Omental fat pad (tissue), 3 donors: ENCODE measurements at regions not wholly inside any gene's neighbourhood (a gene's known extent, or its start where the extent isn't known, plus 50 kb on each side); places are given as distances from the start of the nearest gene placed in this dataset.

ENCODE experiments used
- ATAC-seq: fragments of 150-250 bp; one replicate; pipeline ENCODE4 v1.9.1; 2016; ENCODE audit warnings: mild to moderate bottlenecking, moderate library complexity; ENCODE audit not compliant: low FRiP score
- DNase-seq: peaks from one replicate; pipeline ENCODE4 v3.0.0-alpha.2; 2019; ENCODE audit warnings: low spot score
- TF ChIP-seq, protein P1 (sequence below), 3 donors: fragments of 450-650 bp; IDR thresholded peaks; one replicate each; pipeline ENCODE4 v1.5.1; 2016 to 2017; ENCODE audit warnings: antibody characterized with exemption in 3 of 3, mild to moderate bottlenecking in 3 of 3, moderate library complexity in 2 of 3

DNA sequence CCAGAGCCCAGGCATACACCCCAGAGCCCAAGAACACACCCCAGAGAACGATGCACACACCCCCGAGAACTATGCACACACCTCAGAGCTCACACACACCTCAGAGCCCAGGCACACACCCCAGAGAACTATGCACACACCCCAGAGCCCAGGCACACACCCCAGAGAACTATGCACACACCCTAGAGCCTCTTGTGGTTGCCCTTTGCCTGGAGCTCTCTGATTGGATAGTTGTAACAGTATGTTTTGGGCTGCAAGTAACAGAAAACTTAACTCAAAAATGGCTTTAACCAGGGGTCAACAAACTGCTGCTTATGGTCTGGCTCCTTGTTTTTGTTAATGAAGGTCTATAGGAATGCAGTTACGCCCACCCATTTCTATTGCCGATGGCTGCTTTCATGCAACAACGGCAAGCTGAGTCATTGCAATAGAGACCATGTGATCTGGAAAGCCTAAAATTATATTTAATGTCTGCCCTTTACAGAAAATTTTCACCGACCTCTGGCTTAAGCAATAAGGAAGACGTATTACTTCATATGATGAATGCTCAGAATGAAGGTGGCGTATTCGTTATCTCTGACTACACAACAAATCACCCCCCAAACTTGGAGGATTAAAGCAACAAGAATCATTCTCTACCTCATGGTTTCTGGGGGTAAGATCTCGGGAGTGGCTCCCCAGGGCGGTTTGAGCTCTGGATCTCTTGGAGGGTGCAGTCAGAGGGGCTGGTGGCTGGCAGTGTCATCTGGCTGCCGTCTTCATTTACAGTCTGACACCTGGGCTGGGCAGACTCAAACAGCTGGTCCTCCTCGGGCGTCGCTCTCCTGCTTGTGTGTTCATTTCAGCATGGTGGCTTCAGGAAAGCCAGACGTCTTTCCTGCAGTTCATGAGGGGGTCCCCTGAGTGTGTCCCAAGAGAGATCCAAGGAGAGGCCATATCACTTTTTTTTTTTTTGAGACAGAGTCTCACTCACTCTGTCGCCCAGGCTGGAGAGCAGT, 66.3 kb upstream of the NCOR2 start:
- ATAC-seq (peak; percentile 69), DNase-seq (no peak)
- TF ChIP-seq, protein P1, sequence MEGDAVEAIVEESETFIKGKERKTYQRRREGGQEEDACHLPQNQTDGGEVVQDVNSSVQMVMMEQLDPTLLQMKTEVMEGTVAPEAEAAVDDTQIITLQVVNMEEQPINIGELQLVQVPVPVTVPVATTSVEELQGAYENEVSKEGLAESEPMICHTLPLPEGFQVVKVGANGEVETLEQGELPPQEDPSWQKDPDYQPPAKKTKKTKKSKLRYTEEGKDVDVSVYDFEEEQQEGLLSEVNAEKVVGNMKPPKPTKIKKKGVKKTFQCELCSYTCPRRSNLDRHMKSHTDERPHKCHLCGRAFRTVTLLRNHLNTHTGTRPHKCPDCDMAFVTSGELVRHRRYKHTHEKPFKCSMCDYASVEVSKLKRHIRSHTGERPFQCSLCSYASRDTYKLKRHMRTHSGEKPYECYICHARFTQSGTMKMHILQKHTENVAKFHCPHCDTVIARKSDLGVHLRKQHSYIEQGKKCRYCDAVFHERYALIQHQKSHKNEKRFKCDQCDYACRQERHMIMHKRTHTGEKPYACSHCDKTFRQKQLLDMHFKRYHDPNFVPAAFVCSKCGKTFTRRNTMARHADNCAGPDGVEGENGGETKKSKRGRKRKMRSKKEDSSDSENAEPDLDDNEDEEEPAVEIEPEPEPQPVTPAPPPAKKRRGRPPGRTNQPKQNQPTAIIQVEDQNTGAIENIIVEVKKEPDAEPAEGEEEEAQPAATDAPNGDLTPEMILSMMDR (IDR thresholded peaks at IDR 0.05) = no peak

DNA sequence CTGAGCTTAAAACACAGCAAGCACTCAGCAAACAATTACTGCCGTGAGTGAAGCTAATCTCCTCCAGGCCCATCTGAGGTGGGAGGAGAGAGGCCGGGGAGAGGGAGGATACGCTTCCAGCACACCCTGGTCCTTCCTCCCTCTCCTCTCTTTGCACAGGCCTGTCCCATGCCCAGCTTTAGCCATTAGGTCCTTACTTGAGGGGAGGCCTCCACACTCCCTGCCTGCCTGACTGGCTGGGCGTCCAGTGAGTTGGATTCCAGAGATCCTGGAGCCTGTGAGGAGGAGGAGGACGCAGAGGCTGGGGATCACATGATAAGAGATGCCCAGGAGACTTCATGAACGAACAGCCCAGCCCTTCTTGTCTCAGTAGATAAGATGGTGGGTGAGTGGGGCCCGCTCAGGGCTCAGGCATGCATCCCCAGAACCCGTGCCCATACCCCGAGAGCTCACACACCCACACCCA, 65.1 kb upstream of the NCOR2 start:
- TF ChIP-seq, protein P1 (IDR thresholded peaks at IDR 0.05) = no peak
- peak; percentile 64 for ATAC-seq
- DNase-seq = no peak

DNA sequence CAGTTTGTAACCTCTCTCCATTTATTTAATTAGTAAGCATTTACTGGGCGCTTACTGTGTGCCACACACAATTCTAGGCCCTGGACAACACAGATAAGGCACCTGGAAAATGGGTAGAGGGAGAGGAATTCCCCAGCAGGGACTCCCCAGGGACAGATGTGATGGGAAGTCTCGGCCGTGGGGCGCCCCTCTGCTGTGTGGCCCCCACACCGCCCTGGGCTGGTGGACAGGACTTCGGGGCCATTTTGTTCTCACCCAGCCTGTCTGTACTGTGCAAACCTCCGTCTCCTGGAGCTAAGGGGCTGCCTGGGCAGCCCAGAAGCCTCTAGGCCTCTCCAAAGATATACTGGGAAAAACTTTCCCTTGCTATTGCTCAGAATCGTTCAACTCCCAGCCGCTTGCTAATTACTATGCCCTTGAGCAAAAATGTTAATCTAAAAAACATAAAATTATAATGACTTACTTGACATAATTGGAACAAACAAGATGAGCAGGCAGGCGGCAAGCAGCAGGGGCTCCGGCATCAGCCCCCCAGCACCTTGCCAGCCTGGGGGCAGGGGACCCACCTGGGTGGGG, 64.4 kb upstream of the NCOR2 start:
- TF ChIP-seq, protein P1 (IDR thresholded peaks at IDR 0.05) = no peak
- ATAC-seq (no peak), DNase-seq (no peak)

DNA sequence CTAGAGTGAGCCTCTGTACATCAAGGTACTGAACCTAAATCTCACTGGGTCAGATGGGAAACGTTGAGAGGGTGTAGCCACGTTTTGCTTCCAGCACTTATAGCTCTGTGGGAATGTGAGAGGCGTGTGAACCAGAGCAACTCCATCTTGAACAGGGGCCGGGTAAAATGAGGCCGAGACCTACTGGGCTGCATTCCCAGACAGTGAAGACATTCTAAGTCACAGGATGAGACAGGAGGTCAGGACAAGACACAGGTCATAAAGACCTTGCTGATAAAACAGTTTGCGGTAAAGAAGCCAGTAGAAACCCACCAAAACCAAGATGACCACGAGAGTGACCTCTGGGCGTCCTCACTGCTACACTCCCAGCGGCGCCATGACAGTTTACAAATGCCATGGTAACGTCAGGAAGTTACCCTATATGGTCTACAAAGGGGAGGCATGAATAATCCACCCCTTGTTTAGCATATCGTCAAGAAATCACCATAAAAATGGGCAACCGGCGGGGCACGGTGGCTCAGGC, 63.4 kb upstream of the NCOR2 start:
- TF ChIP-seq, protein P1 (IDR thresholded peaks at IDR 0.05) = no peak
- no peak for ATAC-seq

DNA sequence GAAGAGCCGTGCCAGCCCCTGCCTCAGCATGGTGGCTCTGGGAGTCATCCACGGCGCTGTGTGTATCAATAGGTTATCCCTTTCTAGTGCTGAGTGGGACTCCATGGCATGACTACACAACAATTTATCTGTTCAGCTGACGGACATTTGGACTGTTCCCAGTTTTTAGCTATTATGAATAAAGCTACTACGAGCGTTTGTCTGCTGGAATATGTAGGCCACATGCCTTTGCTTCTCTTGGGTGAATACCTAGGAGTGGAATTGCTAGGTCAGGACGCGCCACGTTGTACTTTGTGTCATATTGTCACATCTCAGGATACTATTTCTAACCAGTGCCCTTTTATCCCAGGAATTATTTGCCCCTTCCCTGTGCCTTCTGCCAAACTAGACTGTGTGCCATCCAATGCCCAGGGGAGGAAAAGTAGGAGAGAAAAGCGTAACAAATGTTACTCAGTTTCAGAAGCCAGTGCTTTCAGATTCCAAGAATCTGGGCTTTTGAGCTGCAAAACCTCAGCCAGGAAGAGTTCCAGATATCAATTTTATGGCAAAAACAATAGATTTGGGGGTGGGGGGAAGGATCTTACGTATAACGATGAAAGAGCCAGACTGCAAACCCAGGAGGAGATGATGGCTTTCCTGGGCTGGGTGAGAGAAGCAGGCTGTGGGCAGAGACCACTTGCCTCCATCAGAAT, 62.5 kb upstream of the NCOR2 start:
- no peak for DNase-seq
- TF ChIP-seq, protein P1 (IDR thresholded peaks at IDR 0.05) = no peak
- no peak for ATAC-seq

More for the DNA sequence above, 63.4 kb upstream of the NCOR2 start:
- no peak for DNase-seq

DNA sequence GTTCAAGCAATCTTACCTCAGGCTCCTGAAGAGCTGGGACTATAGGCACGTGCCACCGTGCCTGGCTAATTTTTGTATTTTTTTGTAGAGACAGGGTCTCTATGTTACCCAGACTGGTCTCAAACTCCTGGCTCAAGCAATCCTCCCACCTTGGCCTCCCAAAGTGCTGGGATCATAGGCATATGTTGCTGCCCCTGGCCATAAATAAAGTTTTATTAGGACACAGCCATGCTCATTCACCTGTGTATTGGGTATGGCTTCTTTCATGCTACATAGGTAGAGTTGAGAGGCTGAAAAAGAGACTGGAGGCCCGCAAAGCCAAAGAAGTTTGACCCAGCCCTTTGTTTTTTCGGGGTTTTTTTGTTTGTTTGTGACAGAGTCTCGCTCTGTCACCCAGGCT, 61.7 kb upstream of the NCOR2 start:
- TF ChIP-seq, protein P1 (IDR thresholded peaks at IDR 0.05) = no peak
- no peak for DNase-seq
- no peak for ATAC-seq
